Renal pelvis (tissue), 1 donor: ENCODE measurements at regions not wholly inside any gene's neighbourhood (a gene's known extent, or its start where the extent isn't known, plus 50 kb on each side); places are given as distances from the start of the nearest gene placed in this dataset.

Source experiments
- DNase-seq: peaks from one replicate; pipeline ENCODE4 v3.0.0-alpha.2; 2013

DNA sequence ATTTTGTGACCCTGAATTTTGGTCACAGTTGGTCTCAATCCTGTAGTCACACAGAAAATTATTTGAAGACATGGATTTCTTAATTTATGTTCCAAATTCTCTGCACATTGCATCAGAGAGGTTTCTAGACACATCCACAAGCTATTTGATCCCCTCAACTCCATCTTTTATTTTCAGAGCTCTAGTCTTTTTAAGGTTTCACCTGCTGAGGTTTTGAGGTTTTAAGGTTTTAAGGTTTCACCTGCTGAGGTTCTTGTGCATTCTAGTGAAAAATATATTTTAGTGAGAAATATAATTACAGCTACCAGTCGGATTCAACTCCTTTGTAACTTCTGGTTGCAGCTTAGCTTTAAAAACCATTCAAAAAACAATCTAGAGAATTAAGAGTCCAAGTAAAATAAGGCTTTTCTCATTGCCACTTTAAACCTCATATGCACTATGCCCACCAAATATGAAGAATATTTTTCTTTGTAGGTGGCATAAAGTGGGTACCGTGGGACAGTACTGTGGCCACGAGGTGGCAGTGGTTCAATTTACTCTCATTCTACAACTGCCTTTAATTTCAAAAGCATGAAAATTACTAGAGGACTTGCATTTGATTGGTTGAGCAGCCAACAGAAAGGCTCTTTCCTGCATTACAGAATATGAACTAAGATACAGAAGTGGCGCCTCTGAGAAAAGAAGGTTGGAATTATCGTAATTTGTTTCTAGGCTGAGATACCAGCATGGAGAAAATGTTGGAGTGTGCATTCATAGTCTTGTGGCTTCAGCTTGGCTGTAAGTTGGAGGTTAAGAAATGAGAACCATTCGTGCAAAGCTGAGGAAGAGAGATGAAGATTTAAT is 366.5 kb upstream of the OR4E1 start:
- no peak for DNase-seq

DNA sequence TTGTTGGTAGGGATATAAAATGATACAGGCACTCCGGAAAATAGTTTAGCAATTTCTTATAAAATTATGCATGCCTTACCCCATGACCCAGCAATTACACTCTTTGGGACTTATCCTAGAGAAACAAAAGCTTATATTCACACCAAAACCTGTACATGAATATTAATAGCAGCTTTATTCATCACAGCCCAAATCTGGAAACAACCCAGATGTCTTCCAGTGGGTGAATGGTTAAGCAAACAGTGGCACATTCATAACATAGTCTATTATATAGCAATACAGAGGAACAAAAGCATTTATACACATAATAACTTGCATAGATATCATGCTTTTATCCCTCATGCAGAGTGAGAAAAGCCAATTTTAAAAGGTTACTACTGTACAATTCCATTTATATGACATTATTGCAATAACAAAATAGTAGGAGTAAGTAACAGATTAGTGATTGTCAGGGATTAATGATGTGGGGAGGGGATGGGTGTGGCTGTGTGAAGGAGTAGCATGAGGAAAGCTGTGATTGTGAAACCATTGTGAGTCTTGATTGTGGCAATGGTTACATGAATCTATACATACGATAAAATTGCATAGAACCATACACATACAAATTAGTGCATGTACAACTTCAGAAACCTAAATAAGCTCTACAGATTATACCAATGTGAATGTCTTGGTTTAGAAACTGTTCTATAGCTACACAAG is 363.1 kb upstream of the OR4E1 start:
- DNase-seq, result no peak

DNA sequence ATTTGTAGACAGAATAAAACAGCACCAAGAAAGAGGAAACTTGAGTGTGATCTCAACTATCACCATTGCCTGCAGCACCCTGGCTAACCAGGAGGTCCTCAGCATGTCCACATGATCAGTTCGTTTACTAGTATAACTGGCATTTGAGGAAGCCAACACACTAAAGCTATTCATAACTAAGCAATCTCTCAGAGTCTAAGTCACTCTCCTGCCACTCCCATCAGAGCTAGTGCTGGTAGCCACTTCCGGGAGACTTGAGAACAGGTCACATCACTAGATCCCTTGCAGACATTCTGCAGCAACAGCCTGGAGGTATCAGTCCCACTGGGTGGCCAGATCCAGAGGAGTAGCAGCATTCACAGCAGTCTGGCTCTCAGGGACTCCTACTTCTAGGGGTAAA is 352.9 kb upstream of the OR4E1 start:
- DNase-seq, result no peak

- no peak for DNase-seq
Measured at GRCh38 chr14:22025879-22026278, 352.3 kb upstream of the OR4E1 start.

DNA sequence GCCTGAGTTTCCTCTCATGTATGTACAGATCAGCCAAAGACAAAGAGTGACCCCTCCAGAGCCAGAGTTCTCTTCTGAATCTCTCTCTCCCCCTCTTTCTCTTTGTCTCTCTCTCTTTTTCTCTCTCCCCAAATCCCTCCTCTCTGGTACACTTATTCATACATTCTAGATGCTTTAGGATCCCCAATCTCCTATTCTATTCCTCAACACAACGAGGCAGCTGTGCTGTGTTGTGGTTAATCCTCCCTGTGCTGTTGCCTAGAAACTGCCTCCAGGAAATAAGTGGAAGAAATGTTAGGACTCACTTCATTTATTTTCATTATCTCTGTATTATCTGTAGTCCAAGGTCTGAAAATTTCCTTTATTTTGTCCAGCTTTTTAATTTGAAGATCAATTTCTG is 350.5 kb upstream of the OR4E1 start:
- DNase-seq, result no peak

DNA sequence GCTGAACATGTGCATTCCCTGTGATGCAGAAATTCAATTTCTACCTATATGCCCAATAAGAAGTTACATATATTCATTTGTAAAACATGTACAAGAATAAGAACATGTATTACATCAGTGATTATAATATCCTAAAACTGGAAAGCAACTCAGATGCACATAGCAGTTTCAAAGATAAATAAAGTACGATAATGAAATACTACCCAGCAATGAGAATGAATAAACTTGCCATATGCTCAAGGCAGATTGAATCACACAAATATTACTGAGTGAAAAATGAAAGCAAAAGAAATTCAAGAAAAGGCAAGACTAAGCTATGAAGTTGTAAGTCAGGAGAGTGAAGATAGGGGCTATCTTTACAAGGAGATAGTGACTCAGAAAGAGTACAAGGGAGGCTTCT is 345.3 kb upstream of the OR4E1 start:
- no peak for DNase-seq

DNA sequence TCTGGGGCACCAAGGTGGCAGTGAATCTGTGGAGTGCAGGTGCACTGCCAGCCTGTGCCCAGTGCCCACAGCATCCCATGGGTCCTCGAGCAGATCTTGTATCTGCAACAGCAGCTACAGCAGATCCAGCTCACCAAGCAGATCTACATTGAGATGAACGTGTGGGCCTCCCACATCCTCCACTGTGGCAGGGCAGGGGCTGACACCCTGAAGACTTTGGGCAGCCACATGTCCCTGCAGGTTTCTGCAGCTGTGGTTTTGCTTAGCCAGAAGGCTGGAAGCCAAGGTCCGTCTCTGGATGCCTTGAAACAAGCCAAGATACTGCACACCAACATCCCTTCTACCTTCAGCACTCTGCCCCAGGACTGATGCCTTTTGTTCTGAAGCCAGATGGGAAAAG is 338.8 kb upstream of the OR4E1 start:
- no peak for DNase-seq

DNA sequence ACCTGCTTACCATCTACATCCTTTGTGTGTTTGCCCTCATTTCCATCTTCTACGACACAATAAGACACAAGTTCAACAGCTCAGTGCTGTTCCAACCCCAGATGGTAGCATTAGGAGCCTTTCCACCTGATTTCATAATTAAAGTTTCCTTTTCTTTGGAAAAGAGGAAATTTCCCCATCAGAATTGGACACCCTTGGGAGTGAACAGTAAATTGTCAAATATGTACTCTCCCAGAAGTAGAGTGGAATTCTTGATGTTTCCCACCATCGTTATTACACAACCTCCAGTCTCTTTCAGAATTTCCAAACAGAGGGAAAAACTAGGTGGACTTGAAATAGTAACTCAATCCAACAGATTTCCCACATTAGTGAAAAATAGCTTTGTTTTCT is 337.6 kb upstream of the OR4E1 start:
- no peak for DNase-seq

DNA sequence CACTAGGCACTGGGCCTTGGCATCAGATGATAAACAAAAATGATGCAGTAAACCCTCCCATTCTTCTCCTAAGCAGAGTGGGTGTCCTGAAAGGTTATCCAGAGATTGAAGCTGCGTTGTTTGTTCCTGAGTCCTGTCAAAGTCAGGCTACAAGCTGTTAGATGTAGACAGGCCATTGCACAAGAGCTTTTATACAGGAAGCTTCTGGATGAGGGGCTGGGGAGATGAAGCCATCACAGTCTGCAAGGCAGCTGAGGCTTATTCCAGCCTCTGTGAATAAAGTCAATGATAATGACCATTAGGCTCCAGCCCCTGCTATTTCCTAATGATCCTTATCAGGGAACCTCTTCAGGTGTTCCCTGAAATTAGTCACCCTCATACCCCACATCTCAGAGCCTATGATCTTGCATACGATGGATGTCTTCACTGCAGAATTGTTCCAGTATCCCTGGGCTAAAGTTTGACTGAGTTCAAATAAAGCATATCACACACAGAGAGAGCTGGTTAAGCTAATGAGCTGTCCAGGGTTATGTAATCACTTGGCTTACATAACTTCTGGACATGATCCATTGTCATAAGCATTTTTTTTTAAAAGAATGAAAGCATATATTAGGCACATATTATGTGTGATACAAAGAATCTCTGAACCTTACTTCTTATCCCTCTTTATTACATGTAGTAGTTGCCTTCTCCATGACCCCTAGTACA is 337.1 kb upstream of the OR4E1 start:
- DNase-seq, result no peak

- DNase-seq, result peak; percentile 14
Measured at GRCh38 chr14:22008766-22009165, 335.1 kb upstream of the OR4E1 start.

GRCh38 chr14:22007784-22008412 is 334.3 kb upstream of the OR4E1 start:
- no peak for DNase-seq

DNA sequence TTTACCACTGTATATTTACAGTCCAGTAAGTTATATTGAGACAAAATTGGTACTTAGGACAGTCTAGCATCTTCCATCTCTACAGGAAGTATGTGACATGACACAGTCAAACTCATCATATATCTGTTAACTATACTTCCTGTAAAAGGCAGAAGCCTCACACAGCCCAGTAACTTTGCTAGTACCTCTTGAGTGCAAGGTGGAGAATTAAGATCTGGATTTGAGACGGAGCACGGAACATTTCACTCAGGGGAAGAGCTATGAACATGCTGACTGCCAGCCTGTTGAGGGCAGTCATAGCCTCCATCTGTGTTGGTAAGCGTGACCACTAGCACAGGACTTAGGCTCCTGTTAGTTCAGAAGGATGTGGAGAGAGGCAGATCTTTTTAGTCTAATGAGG is 333.7 kb upstream of the OR4E1 start:
- DNase-seq, result no peak

DNA sequence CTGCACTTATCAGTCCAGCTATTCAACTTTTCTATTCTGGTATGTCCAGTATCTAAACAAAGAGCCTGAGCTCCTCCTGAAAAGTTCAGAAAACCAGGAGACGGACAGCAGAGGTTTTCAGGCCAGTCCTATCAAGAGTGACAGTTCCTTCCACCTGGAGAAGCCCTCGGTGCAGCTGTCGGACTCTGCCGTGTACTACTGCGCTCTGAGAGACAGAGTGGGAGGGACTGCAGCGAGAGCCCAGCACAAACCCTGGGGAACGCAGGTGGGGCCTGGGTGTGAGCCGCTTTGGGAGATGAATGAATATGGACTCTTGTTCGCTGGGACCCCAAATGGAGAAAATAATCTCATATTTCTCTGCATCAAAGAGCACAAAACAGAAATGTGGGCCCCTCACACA is 329.8 kb upstream of the OR4E1 start:
- DNase-seq, result no peak

DNA sequence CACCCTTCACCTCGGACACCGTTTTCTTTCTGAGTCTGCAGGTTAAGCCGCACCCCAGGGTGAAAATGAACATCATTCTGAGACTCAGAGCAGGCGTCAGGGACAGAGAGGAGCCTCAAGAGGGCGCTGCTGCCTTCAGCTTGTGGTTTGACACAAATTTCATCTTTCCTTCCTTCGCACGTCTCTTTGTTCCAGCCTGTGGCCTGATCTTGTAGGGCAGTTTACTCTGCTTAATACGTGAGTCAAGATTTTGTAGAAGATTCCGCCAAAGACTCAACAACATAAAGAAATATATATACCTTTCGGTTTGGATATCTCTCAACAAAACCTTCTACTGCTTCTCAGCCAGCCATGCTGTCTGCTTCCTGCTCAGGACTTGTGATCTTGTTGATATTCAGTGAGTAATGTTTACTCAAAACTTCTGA is 329.3 kb upstream of the OR4E1 start:
- no peak for DNase-seq

GRCh38 chr14:21999402-21999801 is 325.8 kb upstream of the OR4E1 start:
- no peak for DNase-seq

DNA sequence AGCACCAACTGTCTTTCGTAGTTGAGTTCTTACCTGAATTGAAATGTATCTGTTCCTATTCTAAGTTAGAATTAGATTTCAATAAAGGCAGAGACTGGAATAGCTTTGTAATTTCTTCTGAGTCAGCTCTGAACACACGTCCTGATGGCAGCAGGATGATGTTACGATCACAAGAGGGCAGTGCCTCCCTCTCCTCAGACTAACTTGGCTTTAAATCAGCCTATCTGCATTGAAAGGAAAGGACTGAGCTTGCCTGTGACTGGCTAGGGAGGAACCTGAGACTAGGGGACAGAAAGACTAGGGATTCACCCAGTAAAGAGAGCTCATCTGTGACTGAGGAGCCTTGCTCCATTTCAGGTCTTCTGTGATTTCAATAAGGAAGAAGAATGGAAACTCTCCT is 323.7 kb upstream of the OR4E1 start:
- no peak for DNase-seq

DNA sequence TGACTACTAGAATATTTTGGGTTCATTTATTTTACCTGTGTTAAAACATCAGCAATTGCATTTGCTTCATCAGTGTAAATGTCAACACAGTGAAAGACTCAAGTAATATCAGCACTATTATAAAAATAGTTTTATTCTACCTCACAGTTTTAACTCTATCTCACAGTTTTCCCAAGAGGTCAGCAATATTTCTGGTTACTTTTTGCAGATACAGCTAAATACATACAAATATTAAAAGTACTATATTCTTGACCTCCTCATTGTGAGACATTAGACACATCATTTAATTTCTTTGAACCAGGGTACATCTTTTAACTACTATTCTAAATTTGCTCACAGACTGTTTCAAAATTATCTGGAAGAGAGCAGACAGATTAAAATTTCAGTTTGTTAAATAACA is 321.7 kb upstream of the OR4E1 start:
- DNase-seq, result no peak

DNA sequence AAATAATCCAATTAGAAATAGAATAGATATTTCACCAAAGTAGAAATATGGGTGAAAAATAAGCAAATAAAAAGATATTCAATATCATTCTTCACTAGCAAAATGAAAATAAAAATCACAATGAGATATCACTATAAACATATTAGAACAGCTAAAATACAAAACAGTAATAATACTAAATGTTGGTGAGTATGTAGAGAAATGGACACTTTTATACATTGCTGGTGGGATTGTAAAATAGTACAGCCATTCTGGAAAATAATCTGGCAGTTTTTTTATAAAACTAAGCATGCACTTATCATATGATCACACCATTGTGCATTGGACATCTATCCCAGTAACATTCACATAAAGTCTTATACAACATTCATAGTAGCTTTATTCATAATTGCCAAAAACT is 320.2 kb upstream of the OR4E1 start:
- DNase-seq, result no peak

DNA sequence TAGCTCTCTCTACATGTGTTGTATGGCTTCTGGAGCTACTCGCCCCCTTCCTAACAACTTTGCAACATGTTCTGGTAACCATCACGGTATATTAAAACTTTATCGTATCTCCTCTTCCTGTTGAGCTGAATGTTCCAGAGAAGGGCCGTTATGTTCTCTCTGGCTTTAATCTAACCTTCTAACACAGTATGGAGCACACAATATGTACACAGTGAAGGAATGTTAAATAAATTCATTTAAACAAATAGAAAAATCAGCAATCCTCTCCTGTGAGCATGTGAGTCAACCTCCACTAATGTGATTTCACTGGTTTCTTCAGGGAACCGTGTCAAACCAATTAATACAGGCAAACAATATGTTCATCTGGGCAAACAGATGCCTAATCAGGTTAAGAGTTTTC is 319.5 kb upstream of the OR4E1 start:
- no peak for DNase-seq

DNA sequence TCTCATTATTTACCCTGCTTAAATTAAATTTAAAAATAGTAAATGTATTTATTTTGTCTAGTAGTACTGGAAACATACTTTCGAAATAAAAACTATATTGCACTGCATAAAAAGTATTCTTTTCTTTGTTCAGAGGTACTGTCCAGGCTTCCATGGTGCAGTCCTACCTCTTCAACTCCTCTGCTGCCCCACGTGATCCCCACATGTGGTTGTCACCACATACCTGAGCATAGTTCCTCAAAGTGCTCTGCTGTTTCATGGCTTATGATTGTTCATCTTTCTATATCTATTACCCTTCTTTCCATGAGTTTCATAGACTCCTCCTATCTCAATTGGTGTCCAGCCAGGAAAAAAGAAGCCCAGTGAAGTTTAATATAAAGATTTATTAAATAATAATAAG is 317.5 kb upstream of the OR4E1 start:
- DNase-seq, result no peak

DNA sequence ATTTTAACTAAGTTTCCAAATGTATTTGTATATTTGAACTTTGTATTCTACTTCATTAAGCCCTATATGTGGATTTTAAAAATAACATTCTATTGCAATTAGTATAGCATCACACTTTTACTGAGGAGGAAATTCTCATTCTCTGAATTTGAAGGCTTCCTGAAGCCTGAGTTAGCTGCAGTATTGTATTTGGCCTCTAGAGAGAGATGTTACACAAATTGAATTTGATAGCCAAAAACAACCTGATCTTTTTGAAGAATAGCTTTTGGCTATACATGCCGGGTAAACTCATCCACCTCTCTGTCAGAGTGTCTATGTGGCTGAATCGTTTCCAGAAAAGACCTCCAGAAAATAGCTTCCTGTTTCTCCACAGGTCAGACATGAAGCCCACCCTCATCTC is 316.5 kb upstream of the OR4E1 start:
- DNase-seq, result no peak

GRCh38 chr14:21989090-21989489 is 315.5 kb upstream of the OR4E1 start:
- DNase-seq, result no peak

DNA sequence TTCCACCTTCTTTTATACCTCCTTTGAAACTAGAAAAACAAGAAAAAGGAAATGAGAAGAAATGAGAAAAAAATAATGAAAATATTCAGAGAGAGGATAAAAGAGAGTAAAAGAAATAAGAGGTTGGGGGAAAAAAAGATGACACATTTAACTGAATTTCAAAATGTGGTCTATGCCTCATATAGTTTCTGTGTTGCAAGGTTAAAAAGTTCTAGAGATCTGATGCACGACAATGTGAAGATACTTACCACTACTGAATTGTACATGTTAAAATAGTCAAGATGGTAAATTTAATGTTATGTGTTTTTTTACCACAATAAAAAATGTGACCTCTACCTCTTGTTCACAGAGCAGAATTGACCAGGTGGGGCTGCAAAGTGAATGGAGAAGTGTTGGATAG is 314.8 kb upstream of the OR4E1 start:
- DNase-seq, result no peak
